GM12874 (cell line): ENCODE measurements at regions not wholly inside any gene's neighbourhood (a gene's known extent, or its start where the extent isn't known, plus 50 kb on each side); places are given as distances from the start of the nearest gene placed in this dataset.

Experiments
- TF ChIP-seq, protein P1 (sequence below): IDR thresholded peaks from 2 replicates; pipeline ENCODE4 v1.5.1; 2011; ENCODE audit warnings: low read depth, mild to moderate bottlenecking, control low read depth, low read length, moderate library complexity; ENCODE audit not compliant: insufficient read depth

DNA sequence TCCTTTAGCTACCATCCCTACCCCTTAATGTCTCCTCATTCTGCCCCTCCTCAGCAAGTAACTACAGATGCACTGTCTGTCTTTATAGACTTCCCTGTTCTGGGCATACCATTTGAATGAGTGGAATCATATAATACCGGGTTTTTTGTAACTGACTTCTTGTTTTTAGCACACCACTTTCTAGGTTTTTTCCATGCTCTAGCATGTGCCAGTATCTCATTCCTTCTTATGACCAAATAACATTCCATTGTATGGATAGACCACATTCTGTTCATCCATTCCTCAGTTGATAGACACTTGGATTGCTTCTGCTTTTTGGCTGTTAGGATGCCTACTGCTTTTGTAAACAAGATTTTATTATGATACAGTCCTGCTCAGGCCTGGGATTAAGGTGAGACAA is 154.7 kb downstream of the TSN start:
- TF ChIP-seq, protein P1, sequence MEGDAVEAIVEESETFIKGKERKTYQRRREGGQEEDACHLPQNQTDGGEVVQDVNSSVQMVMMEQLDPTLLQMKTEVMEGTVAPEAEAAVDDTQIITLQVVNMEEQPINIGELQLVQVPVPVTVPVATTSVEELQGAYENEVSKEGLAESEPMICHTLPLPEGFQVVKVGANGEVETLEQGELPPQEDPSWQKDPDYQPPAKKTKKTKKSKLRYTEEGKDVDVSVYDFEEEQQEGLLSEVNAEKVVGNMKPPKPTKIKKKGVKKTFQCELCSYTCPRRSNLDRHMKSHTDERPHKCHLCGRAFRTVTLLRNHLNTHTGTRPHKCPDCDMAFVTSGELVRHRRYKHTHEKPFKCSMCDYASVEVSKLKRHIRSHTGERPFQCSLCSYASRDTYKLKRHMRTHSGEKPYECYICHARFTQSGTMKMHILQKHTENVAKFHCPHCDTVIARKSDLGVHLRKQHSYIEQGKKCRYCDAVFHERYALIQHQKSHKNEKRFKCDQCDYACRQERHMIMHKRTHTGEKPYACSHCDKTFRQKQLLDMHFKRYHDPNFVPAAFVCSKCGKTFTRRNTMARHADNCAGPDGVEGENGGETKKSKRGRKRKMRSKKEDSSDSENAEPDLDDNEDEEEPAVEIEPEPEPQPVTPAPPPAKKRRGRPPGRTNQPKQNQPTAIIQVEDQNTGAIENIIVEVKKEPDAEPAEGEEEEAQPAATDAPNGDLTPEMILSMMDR = no peak

DNA sequence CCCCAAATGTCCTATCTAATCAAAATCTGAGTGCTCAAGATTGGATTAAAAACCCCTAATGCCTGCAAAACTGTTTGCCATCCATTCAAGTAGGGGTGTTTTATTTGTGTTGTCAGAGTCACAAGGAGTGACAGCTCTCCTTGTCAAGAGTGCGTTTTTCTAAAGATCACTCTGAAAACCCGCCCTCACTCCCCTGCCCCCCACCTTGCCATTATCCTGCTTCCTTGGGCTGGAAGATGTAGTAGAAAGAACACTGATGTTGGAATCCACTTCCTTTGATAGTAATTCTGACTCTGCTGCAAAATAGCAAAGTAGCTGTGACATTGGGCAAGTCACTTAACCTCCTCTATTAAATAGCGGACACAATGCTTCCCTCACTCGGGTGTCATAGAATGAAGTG is 155.6 kb downstream of the TSN start:
- TF ChIP-seq, protein P1 = no peak

DNA sequence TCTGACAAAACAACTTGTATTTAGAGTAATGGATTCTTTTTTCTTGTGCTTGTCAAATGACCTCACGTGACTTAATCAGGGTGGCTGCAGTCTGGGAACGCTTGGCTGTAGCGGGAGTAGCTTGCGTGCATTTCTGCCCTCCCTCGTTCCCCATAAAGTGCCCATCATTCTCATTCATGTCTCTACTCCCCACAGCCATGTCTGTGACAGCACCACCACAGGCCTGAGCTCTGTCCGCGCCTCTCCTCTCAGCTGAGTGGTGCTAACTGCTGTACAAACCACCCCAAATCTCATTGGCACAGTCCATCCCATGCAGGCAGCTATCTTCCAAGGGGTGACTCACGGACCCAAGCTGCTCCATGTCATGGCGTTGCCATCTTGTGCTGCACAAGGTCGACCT is 161.7 kb downstream of the TSN start:
- TF ChIP-seq, protein P1 = no peak

DNA sequence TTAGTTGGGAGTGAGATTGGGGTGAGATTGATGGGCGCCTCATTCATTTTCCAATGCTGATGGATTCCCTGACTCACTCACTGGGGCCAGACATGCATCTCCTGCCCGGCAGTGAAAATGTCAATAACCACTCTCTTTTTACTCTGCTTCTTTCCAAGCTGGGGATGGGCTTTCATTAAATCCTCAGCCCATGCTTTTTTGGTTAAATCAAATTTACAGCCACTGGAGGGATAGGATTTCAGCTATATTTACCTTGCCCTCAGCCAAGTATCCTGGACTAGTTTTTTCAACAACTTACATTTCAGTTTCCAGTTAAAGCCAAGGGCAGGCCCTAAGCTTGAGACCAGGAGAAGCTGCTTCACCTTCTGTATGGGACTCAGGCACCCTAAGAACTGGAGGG is 162.8 kb downstream of the TSN start:
- TF ChIP-seq, protein P1 = no peak

DNA sequence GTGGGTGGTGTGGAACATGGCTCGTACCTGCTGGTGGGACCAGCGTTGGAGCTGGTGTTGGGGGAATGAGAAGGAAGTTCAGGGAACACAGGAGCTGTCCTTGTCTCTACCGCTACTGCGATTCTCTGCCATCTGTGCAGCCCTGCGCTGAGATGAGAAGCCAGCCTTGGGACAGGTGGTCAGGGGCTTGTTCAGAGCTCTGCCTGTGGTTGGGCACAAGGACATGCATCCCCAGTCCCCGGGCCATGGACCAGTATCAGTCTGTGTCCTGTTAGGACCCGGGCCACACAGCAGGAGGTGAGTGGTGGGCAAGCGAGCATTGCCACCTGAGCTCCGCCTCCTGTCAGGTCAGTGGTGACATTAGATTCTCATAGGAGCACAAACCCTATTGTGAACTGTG is 164.4 kb downstream of the TSN start:
- TF ChIP-seq, protein P1 = no peak

DNA sequence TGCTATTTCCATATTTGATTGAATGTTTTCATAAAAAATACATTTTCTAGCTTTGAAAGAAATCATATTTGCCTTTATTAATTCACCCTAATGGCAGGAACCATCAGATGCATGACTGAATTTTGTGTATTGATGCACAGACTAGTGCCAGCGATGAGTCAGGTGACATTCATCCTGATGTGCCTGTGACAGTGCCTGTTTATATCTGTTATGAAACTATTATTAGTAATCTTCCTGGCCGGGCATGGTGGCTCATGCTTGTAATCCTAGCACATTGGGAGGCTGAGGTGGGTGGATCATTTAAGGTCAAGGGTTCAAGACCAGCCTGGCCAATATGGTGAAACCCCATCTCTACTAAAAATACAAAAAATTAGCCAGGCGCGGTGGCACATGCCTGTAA is 170.0 kb downstream of the TSN start:
- TF ChIP-seq, protein P1 = no peak

DNA sequence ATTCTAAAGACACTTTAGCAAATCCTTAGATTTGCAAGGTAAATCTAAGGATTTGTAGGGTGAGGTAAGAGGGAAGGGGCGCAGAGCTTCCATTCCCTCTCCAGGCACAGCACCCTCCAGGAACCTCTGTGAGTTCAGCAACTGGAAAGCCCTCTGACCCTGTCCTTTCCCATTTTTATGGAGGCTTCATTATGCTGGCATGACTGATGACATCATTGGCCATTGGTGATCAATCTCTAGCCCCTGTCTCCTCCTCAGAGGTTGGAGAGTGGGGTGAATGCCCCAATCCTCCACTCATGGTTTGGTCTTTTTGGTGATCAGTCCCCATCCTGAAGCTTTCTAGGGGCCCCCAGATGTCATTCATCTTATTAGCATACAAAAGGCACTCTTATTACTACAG is 187.8 kb downstream of the TSN start:
- TF ChIP-seq, protein P1 = no peak
